Neural cell (in vitro differentiated cells): ENCODE measurements at regions not wholly inside any gene's neighbourhood (a gene's known extent, or its start where the extent isn't known, plus 50 kb on each side); places are given as distances from the start of the nearest gene placed in this dataset.

Source experiments
- EP300 ChIP-seq: fragments of 450-650 bp; conservative IDR thresholded peaks from 2 replicates; pipeline ENCODE4 v1.6.1; 2014; ENCODE audit warnings: antibody characterized with exemption, mild to moderate bottlenecking, moderate library complexity; ENCODE audit not compliant: poor library complexity, severe bottlenecking
- EZH2 ChIP-seq: fragments of 200-600, 300-800 bp; shearing (Covaris generic), sonication (generic); IDR thresholded peaks from 2 replicates; pipeline ENCODE4 v1.6.1; 2014; ENCODE audit warnings: antibody characterized with exemption, low read length, borderline replicate concordance, mild to moderate bottlenecking; ENCODE audit not compliant: insufficient read depth, poor library complexity, severe bottlenecking
- MXI1 ChIP-seq: fragments of 450-650 bp; conservative IDR thresholded peaks from 2 replicates; pipeline ENCODE4 v1.6.1; 2014; ENCODE audit warnings: antibody characterized with exemption, mild to moderate bottlenecking; ENCODE audit not compliant: poor library complexity, severe bottlenecking
- POLR2AphosphoS5 ChIP-seq: IDR thresholded peaks from 2 replicates; pipeline ENCODE4 v1.6.1; 2012
- RAD21 ChIP-seq: fragments of 450-650 bp; conservative IDR thresholded peaks from 2 replicates; pipeline ENCODE4 v1.6.1; 2014; ENCODE audit warnings: antibody characterized with exemption, mild to moderate bottlenecking, moderate library complexity
- SMC3 ChIP-seq: fragments of 450-650 bp; conservative IDR thresholded peaks from 2 replicates; pipeline ENCODE4 v1.6.1; 2014; ENCODE audit warnings: antibody characterized with exemption, mild to moderate bottlenecking, moderate library complexity; ENCODE audit not compliant: poor library complexity
- TAF1 ChIP-seq: IDR thresholded peaks from 2 replicates; pipeline ENCODE4 v1.6.1; 2012; ENCODE audit warnings: low read depth
- TF ChIP-seq, protein P1 (sequence below): fragments of 450-650 bp; IDR thresholded peaks from 2 replicates; pipeline ENCODE4 v1.5.1; 2014; ENCODE audit warnings: antibody characterized with exemption, mild to moderate bottlenecking, moderate library complexity; ENCODE audit not compliant: poor library complexity, severe bottlenecking
- TF ChIP-seq, protein P2 (sequence below): IDR thresholded peaks from 2 replicates; pipeline ENCODE4 v1.6.1; 2012; ENCODE audit warnings: borderline replicate concordance

DNA sequence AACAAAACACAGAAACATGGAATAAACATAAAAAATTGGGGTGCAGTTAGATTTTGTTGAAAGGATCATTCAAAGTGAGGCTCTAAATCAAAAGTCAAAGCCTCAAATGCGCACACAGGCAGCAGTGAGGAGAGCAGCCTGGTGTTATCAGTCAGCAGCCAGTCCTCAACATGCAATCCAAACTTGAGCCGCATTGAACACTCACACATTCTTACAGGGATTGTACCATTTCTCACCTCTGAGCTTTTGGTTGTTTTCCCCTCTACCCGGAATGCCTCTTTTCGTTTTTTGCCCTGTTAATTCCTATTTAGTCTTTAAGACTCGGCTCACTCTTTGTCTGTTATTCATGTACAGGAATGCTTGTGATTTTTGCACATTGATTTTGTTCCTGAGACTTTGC, 81.1 kb upstream of the PUM3 start:
- no peak for TF ChIP-seq EP300
- no peak for TF ChIP-seq POLR2AphosphoS5
- TF ChIP-seq EZH2: no peak
- TF ChIP-seq, protein P1, sequence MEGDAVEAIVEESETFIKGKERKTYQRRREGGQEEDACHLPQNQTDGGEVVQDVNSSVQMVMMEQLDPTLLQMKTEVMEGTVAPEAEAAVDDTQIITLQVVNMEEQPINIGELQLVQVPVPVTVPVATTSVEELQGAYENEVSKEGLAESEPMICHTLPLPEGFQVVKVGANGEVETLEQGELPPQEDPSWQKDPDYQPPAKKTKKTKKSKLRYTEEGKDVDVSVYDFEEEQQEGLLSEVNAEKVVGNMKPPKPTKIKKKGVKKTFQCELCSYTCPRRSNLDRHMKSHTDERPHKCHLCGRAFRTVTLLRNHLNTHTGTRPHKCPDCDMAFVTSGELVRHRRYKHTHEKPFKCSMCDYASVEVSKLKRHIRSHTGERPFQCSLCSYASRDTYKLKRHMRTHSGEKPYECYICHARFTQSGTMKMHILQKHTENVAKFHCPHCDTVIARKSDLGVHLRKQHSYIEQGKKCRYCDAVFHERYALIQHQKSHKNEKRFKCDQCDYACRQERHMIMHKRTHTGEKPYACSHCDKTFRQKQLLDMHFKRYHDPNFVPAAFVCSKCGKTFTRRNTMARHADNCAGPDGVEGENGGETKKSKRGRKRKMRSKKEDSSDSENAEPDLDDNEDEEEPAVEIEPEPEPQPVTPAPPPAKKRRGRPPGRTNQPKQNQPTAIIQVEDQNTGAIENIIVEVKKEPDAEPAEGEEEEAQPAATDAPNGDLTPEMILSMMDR: no peak
- TF ChIP-seq, protein P2, sequence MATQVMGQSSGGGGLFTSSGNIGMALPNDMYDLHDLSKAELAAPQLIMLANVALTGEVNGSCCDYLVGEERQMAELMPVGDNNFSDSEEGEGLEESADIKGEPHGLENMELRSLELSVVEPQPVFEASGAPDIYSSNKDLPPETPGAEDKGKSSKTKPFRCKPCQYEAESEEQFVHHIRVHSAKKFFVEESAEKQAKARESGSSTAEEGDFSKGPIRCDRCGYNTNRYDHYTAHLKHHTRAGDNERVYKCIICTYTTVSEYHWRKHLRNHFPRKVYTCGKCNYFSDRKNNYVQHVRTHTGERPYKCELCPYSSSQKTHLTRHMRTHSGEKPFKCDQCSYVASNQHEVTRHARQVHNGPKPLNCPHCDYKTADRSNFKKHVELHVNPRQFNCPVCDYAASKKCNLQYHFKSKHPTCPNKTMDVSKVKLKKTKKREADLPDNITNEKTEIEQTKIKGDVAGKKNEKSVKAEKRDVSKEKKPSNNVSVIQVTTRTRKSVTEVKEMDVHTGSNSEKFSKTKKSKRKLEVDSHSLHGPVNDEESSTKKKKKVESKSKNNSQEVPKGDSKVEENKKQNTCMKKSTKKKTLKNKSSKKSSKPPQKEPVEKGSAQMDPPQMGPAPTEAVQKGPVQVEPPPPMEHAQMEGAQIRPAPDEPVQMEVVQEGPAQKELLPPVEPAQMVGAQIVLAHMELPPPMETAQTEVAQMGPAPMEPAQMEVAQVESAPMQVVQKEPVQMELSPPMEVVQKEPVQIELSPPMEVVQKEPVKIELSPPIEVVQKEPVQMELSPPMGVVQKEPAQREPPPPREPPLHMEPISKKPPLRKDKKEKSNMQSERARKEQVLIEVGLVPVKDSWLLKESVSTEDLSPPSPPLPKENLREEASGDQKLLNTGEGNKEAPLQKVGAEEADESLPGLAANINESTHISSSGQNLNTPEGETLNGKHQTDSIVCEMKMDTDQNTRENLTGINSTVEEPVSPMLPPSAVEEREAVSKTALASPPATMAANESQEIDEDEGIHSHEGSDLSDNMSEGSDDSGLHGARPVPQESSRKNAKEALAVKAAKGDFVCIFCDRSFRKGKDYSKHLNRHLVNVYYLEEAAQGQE: no peak
- TF ChIP-seq SMC3: no peak
- TF ChIP-seq RAD21: no peak
- TF ChIP-seq TAF1: no peak
- no peak for TF ChIP-seq MXI1
